Sigmoid colon (tissue), 6 donors: ENCODE measurements at regions not wholly inside any gene's neighbourhood (a gene's known extent, or its start where the extent isn't known, plus 50 kb on each side); places are given as distances from the start of the nearest gene placed in this dataset.

Source experiments
- DNase-seq: peaks from one replicate; pipeline ENCODE4 v3.0.0-alpha.2; 2019
- H3K27ac ChIP-seq, 4 donors: fragments of 200-600 bp; sonication (generic); one replicate each; pipeline ENCODE4 v1.5.1; 2016 to 2019; ENCODE audit warnings: mild to moderate bottlenecking in 1 of 4
- H3K27me3 ChIP-seq, 3 donors: fragments of 200-600 bp; sonication (generic); one replicate each; pipeline ENCODE4 v1.5.1; 2019; ENCODE audit warnings: mild to moderate bottlenecking in 1 of 3
- H3K36me3 ChIP-seq, 4 donors: fragments of 200-600 bp; sonication (generic); one replicate each; pipeline ENCODE4 v1.5.1; 2016 to 2019
- H3K4me1 ChIP-seq, 4 donors: fragments of 200-600 bp; sonication (generic); one replicate each; pipeline ENCODE4 v1.5.1; 2017 to 2019
- H3K4me3 ChIP-seq, 4 donors: fragments of 200-600 bp; sonication (generic); one replicate each; pipeline ENCODE4 v1.5.1; 2017 to 2019; ENCODE audit warnings: mild to moderate bottlenecking in 2 of 4, moderate library complexity in 1 of 4
- H3K9me3 ChIP-seq, 4 donors: fragments of 200-600 bp in 3 of 4; sonication (generic) in 3 of 4; one replicate each; pipeline versions ENCODE4 v1.5.1 to v1.6.1; 2013 to 2019
- EP300 ChIP-seq, 4 donors: sonication (generic); formaldehyde crosslinking; IDR thresholded peaks; one replicate each; pipeline ENCODE4 v1.6.1; 2017; ENCODE audit warnings: antibody characterized with exemption in 4 of 4
- POLR2A ChIP-seq, 2 donors: fragments of 450-650 bp; IDR thresholded peaks; one replicate each; pipeline ENCODE4 v1.6.1; 2016; ENCODE audit warnings: antibody characterized with exemption in 2 of 2, mild to moderate bottlenecking in 2 of 2, moderate library complexity in 2 of 2
- POLR2AphosphoS5 ChIP-seq, 4 donors: sonication (generic); formaldehyde crosslinking; IDR thresholded peaks; one replicate each; pipeline ENCODE4 v1.6.1; 2017; ENCODE audit warnings: antibody characterized with exemption in 4 of 4
- WGBS, 2 donors: extraction: QIAGEN DNeasy Blood & Tissue Kit; methylation state at CpG; one replicate each; pipeline ENCODE4 v1.1.7; 2013; 5-methylcytosine and 5-hydroxymethylcytosine counted together
- intact Hi-C: fragments of 100-400 bp; cut with DNase I; formaldehyde crosslinking; loops from one replicate; pipeline ENCODE4 v1.15.1; 2023
- TF ChIP-seq, protein P1 (sequence below), 4 experiments: fragments of 450-650 bp in 3 of 4; fragments of 200-600 bp in 1 of 4; IDR thresholded peaks; one replicate each; pipeline ENCODE4 v1.5.1; 2016 to 2019; ENCODE audit warnings: antibody characterized with exemption in 4 of 4, mild to moderate bottlenecking in 3 of 4, moderate library complexity in 2 of 4
- donor health status: healthy with polysubstance abuse.
- donor health status: healthy.

DNA sequence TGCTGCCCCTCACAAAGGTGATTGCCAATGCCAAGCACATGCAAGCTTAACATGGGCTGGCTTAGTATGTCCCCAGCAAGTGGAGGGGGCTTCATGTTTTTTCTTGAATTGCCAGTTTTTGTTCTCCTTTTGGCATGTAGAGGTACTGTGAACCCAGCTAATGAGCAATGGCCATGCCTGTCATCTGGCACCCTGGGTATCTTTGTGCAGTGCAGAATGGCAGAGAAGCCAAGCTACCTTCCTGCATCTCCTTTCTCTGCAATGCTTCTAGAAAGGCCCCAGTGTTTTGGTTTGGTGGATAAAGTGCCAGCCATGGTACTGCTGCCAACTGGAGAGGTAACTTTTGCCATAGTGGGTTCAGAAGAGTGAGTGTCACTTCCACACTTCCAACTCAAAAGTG lies 576.9 kb downstream of the CMPK2 start:
- no peaks in the 10 kb centered on the region for H3K36me3 ChIP-seq
- intact Hi-C loops = no loop called here
- no peaks in the 10 kb centered on the region for H3K9me3 ChIP-seq
- TF ChIP-seq EP300 (IDR thresholded peaks at IDR 0.05) (no peak), POLR2A (IDR thresholded peaks at IDR 0.05) (no peak), POLR2AphosphoS5 (IDR thresholded peaks at IDR 0.05) (no peak)
- TF ChIP-seq, protein P1, sequence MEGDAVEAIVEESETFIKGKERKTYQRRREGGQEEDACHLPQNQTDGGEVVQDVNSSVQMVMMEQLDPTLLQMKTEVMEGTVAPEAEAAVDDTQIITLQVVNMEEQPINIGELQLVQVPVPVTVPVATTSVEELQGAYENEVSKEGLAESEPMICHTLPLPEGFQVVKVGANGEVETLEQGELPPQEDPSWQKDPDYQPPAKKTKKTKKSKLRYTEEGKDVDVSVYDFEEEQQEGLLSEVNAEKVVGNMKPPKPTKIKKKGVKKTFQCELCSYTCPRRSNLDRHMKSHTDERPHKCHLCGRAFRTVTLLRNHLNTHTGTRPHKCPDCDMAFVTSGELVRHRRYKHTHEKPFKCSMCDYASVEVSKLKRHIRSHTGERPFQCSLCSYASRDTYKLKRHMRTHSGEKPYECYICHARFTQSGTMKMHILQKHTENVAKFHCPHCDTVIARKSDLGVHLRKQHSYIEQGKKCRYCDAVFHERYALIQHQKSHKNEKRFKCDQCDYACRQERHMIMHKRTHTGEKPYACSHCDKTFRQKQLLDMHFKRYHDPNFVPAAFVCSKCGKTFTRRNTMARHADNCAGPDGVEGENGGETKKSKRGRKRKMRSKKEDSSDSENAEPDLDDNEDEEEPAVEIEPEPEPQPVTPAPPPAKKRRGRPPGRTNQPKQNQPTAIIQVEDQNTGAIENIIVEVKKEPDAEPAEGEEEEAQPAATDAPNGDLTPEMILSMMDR (IDR thresholded peaks at IDR 0.05) = no peak
- DNase-seq = no peak
- H3K27ac ChIP-seq = no peak overlapping the region
- H3K27me3 ChIP-seq = no peaks in the 10 kb centered on the region
- no peak overlapping the region for H3K4me3 ChIP-seq
- no peaks in the 10 kb centered on the region for H3K4me1 ChIP-seq

- TF ChIP-seq POLR2A (IDR thresholded peaks at IDR 0.05) (no peak), EP300 (IDR thresholded peaks at IDR 0.05) (no peak), POLR2AphosphoS5 (IDR thresholded peaks at IDR 0.05) (no peak)
- TF ChIP-seq, protein P1 (IDR thresholded peaks at IDR 0.05) = no peak
- H3K36me3 ChIP-seq = no peaks in the 10 kb centered on the region
- no peak overlapping the region for H3K4me3 ChIP-seq
- no peaks in the 10 kb centered on the region for H3K9me3 ChIP-seq
- 82 to 89% methylated on average over 9 of the region's 9 CpGs for WGBS, 2 donors
- intact Hi-C loops = no loop called here
- no peaks in the 10 kb centered on the region for H3K4me1 ChIP-seq
- no peak for DNase-seq
- no peak overlapping the region for H3K27ac ChIP-seq
- H3K27me3 ChIP-seq = no peaks in the 10 kb centered on the region
Observed at GRCh38 chr2:6290217-6291015, 575.3 kb downstream of the CMPK2 start.

DNA sequence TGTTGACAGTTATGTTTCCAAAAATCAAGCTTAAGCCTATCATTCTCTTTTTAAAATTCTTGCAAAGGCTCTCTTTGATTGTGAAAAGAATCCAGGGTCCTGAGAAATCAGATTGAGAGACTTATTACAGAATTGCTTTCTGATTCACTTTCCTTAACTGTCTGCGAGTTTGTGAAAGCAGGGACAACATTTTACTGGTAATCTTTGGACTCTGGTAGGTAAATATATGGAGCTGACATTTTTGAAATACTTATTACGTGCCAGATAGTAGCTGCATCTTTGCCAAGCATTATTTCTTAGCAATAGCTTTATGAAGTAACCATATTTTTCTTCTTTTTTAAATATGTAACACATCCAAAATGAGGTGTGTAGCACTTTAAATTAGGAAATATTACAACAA lies 570.9 kb downstream of the CMPK2 start:
- WGBS, 2 donors = 18 to 68% methylated on average over 2 of the region's 2 CpGs

GRCh38 chr2:6297238-6297637 lies 568.5 kb downstream of the CMPK2 start:
- H3K9me3 ChIP-seq = no peaks in the 10 kb centered on the region
- H3K36me3 ChIP-seq = no peaks in the 10 kb centered on the region
- H3K4me1 ChIP-seq = no peaks in the 10 kb centered on the region
- no peaks in the 10 kb centered on the region for H3K27me3 ChIP-seq
- intact Hi-C loops = no loop called here
- WGBS, 2 donors = 90 to 92% methylated on average over 4 of the region's 4 CpGs
- no peak overlapping the region for H3K27ac ChIP-seq
- no peak for DNase-seq
- TF ChIP-seq EP300 (IDR thresholded peaks at IDR 0.05) (no peak), POLR2AphosphoS5 (IDR thresholded peaks at IDR 0.05) (no peak), POLR2A (IDR thresholded peaks at IDR 0.05) (no peak)
- TF ChIP-seq, protein P1 (IDR thresholded peaks at IDR 0.05) = no peak
- H3K4me3 ChIP-seq = no peak overlapping the region

More for the DNA sequence above, 570.9 kb downstream of the CMPK2 start:
- no peaks in the 10 kb centered on the region for H3K27me3 ChIP-seq
- H3K4me1 ChIP-seq = no peaks in the 10 kb centered on the region
- no peak for DNase-seq
- TF ChIP-seq POLR2A (IDR thresholded peaks at IDR 0.05) = no peak
- TF ChIP-seq, protein P1 (IDR thresholded peaks at IDR 0.05) = no peak
- no peak for TF ChIP-seq EP300 (IDR thresholded peaks at IDR 0.05)
- no peak for TF ChIP-seq POLR2AphosphoS5 (IDR thresholded peaks at IDR 0.05)
- intact Hi-C loops = no loop called here
- H3K36me3 ChIP-seq = no peaks in the 10 kb centered on the region
- no peaks in the 10 kb centered on the region for H3K9me3 ChIP-seq
- H3K27ac ChIP-seq = no peak overlapping the region
- H3K4me3 ChIP-seq = no peak overlapping the region

DNA sequence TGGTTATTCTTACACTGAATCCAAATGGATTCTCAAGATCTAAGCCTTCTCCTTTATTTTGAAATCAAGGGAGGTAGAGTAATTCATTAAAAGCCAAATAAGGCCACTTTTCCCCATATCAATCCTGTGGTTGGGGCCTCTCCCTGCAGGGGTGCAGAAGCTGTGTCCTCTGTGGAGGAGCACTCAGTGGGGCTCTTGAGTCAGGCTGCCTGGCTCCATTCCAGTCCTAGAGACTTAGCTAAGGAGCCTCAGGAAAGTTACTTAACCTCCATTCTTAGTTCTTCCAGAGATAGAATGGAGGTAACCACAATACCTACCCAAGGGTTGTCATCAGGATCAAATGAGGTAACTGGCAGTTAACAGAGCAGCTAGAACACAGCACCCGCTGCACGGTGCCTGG lies 564.3 kb downstream of the CMPK2 start:
- H3K9me3 ChIP-seq = no peaks in the 10 kb centered on the region
- intact Hi-C loops = no loop called here
- no peak overlapping the region for H3K4me3 ChIP-seq
- H3K27ac ChIP-seq = no peak overlapping the region
- 93 to 95% methylated on average over 2 of the region's 2 CpGs for WGBS, 2 donors
- H3K27me3 ChIP-seq = no peaks in the 10 kb centered on the region
- no peak for TF ChIP-seq POLR2AphosphoS5 (IDR thresholded peaks at IDR 0.05)
- TF ChIP-seq EP300 (IDR thresholded peaks at IDR 0.05) = no peak
- no peaks in the 10 kb centered on the region for H3K36me3 ChIP-seq
- DNase-seq = no peak
- no peaks in the 10 kb centered on the region for H3K4me1 ChIP-seq
